HL-60 (cell line): ENCODE measurements at regions not wholly inside any gene's neighbourhood (a gene's known extent, or its start where the extent isn't known, plus 50 kb on each side); places are given as distances from the start of the nearest gene placed in this dataset.

Experiments
- POLR2AphosphoS5 ChIP-seq: IDR thresholded peaks from 2 replicates; pipeline ENCODE4 v1.6.1; 2012; ENCODE audit warnings: low read depth
- TF ChIP-seq, protein P1 (sequence below): IDR thresholded peaks from one replicate; pipeline ENCODE4 v1.5.1; 2011; ENCODE audit warnings: low read length, control low read depth, inconsistent platforms; ENCODE audit not compliant: insufficient read depth
- TF ChIP-seq, protein P2 (sequence below): IDR thresholded peaks from 2 replicates; pipeline ENCODE4 v1.6.1; 2012; ENCODE audit warnings: low read depth; ENCODE audit not compliant: insufficient replicate concordance

- TF ChIP-seq, protein P1, sequence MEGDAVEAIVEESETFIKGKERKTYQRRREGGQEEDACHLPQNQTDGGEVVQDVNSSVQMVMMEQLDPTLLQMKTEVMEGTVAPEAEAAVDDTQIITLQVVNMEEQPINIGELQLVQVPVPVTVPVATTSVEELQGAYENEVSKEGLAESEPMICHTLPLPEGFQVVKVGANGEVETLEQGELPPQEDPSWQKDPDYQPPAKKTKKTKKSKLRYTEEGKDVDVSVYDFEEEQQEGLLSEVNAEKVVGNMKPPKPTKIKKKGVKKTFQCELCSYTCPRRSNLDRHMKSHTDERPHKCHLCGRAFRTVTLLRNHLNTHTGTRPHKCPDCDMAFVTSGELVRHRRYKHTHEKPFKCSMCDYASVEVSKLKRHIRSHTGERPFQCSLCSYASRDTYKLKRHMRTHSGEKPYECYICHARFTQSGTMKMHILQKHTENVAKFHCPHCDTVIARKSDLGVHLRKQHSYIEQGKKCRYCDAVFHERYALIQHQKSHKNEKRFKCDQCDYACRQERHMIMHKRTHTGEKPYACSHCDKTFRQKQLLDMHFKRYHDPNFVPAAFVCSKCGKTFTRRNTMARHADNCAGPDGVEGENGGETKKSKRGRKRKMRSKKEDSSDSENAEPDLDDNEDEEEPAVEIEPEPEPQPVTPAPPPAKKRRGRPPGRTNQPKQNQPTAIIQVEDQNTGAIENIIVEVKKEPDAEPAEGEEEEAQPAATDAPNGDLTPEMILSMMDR = no peak
- no peak for TF ChIP-seq POLR2AphosphoS5
- TF ChIP-seq, protein P2, sequence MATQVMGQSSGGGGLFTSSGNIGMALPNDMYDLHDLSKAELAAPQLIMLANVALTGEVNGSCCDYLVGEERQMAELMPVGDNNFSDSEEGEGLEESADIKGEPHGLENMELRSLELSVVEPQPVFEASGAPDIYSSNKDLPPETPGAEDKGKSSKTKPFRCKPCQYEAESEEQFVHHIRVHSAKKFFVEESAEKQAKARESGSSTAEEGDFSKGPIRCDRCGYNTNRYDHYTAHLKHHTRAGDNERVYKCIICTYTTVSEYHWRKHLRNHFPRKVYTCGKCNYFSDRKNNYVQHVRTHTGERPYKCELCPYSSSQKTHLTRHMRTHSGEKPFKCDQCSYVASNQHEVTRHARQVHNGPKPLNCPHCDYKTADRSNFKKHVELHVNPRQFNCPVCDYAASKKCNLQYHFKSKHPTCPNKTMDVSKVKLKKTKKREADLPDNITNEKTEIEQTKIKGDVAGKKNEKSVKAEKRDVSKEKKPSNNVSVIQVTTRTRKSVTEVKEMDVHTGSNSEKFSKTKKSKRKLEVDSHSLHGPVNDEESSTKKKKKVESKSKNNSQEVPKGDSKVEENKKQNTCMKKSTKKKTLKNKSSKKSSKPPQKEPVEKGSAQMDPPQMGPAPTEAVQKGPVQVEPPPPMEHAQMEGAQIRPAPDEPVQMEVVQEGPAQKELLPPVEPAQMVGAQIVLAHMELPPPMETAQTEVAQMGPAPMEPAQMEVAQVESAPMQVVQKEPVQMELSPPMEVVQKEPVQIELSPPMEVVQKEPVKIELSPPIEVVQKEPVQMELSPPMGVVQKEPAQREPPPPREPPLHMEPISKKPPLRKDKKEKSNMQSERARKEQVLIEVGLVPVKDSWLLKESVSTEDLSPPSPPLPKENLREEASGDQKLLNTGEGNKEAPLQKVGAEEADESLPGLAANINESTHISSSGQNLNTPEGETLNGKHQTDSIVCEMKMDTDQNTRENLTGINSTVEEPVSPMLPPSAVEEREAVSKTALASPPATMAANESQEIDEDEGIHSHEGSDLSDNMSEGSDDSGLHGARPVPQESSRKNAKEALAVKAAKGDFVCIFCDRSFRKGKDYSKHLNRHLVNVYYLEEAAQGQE = no peak
Observed at GRCh38 chr10:3010816-3011460, 56.4 kb upstream of the PFKP start.
